GM21576 (cell line): ENCODE measurements at regions not wholly inside any gene's neighbourhood (a gene's known extent, or its start where the extent isn't known, plus 50 kb on each side); places are given as distances from the start of the nearest gene placed in this dataset.
"Not testable (repeated sequence)": the region's sequence is repeated elsewhere in the genome, so short reads cannot be mapped to it uniquely, and the experiment has no call there.

Source experiments
- ATAC-seq: cut with Tn5 transposase; IDR thresholded peaks from one replicate; pipeline ENCODE4 v1.9.1; 2021; ENCODE audit warnings: mild to moderate bottlenecking, moderate library complexity; ENCODE audit not compliant: unreplicated experiment

GRCh38 chr11:135015966-135016365 lies 603.9 kb upstream of the B3GAT1 start:
- no peak for ATAC-seq

DNA sequence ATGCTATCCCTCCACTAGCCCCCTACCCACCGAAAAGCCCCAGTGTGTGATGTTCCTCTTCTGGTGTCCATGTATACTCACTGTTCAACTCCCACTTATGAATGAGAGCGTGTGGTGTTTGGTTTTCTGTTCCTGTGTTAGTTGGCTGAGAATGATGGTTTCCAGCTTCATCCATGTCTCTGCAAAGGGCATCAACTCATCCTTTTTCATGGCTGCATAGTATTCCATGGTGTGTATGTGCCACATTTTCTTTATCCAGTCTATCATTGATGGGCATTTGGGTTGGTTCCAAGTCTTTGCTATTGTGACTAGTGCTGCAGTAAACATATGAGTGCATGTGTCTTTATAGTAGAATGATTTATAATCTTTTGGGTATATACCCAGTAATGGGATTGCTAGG lies 599.3 kb upstream of the B3GAT1 start:
- ATAC-seq = not testable (repeated sequence)

DNA sequence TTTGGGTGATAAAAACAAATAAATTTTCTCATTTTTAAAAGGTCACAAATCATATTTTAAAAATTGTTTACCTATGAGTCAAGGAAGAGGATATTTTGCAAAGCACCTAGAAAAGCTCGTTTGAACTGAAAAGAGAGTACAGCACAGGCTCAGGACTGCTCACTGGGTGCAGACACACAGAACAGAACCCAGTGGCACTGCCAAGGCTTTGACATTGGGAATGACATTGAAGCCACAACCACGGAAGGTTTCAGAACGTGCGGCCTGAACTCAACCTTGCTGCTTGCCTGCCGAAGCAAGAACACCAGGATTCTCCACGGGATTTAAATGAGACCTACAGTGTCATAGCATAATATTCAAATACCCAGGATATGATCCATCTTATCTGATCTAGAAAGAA lies 597.1 kb upstream of the B3GAT1 start:
- no peak for ATAC-seq

DNA sequence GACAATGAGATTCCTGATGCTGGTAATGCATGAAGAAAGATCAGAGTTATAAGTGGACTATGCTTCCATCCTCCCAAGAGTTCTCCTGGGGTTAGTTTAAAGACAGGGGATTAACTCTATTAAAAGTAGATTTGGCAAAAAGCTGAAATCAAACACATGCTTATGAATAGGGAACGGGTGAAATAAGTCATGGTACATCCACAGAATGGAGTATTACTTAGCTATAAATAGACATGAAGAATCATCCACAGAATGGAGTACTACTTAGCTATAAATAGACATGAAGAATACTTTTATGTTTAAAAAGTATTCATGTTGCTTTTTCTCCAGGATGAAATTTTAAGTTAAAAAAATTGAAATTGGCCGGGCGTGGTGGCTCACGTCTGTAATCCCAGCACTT lies 596.4 kb upstream of the B3GAT1 start:
- ATAC-seq = no peak

GRCh38 chr11:135008001-135008405 lies 596.0 kb upstream of the B3GAT1 start:
- no peak for ATAC-seq

GRCh38 chr11:135006800-135007199 lies 594.8 kb upstream of the B3GAT1 start:
- ATAC-seq = no peak

DNA sequence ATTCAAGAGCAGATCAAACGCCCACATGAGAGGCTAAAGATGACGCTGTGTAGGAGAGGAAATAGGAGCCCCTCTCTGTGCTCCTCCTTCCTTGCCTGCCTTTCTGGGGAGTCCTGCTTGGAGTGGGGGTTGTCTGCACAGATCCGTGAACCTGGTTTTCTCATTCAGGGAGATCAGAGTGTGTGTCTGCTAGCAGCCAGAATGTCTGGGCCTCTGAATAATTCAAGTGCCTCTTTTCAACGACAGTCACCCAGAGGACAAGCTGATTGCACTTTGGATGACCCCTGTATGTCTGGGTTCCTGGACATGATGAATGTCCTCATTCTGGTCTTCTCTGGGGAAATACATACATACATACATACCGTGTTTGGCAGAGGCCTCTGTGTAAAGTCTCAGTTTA lies 592.5 kb upstream of the B3GAT1 start:
- no peak for ATAC-seq

DNA sequence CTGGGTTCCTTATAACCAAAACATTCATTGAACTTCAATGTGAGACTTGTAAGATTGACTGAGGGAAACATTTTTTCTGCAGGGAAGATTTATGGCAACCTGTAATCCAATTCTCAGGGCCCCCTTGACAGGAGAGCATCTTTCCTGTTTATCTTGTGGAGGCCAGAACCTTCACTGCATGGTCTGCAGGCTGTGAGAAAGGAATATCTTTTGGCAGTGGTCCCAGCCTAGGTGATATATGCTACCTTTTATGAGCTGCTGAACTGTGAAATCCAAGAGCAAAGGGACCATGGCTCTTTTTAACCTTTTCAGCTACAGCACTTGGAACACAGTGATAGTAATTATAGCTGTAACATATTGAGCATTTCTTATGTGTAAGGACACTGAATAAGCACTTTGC lies 590.2 kb upstream of the B3GAT1 start:
- ATAC-seq = no peak

- ATAC-seq = no peak
These were observed 589.5 kb upstream of the B3GAT1 start for GRCh38 chr11:135001581-135001980.

GRCh38 chr11:135001065-135001464 lies 589.0 kb upstream of the B3GAT1 start:
- not testable (repeated sequence) for ATAC-seq

GRCh38 chr11:134999590-134999989 lies 587.5 kb upstream of the B3GAT1 start:
- no peak for ATAC-seq

- no peak for ATAC-seq
These were observed 585.7 kb upstream of the B3GAT1 start for GRCh38 chr11:134997652-134998320.

DNA sequence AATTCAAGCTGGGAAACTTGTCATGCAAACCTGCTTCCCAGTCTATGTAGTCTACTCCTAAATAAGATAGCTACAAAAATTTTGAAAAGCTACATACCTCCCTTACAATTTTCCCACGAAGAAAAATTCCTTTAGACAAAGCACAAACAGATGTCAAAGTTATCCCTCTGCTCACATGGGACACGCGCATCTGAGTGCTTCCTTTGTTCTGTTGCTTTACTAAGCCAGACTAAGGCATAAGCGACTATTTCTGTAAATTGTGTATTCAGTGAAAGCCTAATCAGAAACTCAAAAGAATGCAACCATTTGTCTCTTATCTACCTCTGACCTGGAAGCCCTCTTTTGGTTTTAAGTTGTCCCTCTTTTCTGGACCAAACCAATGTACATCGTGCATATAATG lies 583.7 kb upstream of the B3GAT1 start:
- no peak for ATAC-seq

GRCh38 chr11:134994431-134994830 lies 582.4 kb upstream of the B3GAT1 start:
- no peak for ATAC-seq

GRCh38 chr11:134993691-134994243 lies 581.7 kb upstream of the B3GAT1 start:
- ATAC-seq = no peak

- no peak for ATAC-seq
These were observed 580.9 kb upstream of the B3GAT1 start for GRCh38 chr11:134992981-134993380.

GRCh38 chr11:134988495-134988894 lies 576.5 kb upstream of the B3GAT1 start:
- no peak for ATAC-seq

- ATAC-seq = no peak
These were observed 575.8 kb upstream of the B3GAT1 start for GRCh38 chr11:134987822-134988221.

DNA sequence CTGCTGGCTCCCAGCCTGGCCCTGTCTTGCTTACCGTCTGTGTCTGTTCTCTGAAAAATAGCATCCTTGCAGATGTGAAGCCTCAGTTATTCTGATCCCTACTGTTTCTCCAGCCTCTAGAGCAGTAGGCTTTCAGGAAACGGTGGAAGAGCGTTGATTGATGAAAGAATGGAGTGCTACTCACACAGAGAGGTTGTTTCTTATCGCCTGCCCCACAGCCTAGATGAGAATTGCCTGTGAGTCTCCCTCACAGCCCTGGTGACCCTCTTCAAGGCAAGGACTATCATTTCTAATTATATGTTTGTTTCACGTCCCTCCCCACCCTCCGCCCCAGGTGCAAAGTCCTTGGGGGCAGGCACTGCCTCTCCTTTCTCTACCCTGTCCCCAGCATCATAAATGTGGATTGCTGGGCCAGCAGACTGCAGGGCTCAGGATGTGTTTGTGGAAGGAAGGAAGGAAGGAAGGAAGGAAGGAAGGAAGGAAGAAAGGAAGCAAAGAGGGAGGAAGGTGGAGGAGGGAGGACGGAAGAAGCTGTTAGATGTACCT lies 575.3 kb upstream of the B3GAT1 start:
- ATAC-seq = no peak

DNA sequence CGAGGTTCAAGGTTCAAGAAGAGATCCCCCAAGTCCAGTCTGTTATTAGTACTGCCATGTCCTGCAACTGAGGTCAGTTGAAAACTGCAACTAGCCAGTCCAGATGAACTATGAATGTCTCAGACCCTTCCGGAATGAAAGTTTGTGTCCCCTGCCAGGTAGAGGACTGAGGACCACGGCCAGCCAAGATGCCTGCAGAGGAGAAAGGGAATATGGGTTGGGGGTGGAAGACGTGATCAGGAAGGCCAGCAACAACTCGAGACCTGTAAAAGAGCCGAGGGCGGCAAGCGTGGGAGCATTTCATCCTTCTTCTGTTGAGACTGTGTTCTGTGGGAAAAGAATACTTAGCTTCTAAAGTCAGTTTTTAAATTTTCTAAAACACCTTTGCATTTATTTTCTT lies 572.4 kb upstream of the B3GAT1 start:
- ATAC-seq = no peak

DNA sequence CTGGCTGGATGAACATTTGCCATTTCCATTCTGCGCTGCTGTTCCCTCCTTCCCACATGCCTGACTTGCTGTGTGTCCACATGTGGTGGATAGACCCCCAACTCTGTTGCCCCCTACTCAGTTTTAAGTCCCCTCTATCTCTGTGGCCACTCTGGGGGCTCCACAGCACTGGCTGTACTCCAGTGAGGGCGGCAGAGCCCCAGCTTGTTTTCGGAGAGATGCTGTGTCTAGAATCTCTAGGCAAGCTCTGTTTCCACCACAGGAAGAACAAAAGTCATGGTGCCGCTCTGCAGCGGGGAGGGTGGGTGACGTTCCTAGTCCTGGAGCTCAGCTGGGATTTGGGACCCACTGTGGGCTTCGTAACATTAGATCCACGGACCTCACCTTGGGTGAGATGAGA lies 570.4 kb upstream of the B3GAT1 start:
- ATAC-seq = not testable (repeated sequence)

DNA sequence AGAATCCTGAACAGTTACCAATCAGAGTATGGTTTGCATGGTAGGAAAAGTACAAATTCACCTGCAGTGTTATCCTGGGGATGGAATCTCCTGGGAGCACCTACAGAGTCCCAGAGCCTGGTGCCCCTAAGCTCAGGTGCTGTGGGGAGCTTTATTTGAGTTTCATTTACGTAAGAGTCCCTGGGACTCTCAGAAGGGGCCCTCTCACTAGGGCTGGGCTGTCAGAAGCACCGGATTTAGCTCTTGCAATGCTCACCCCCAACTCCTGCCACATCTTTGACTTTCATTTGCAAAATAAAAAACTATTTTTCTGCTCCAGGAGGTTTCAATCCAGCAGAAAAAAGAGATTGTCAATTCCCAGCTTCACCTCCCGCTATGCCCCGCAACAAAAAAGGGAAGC lies 569.8 kb upstream of the B3GAT1 start:
- ATAC-seq = no peak
